ENCODE measurements at regions not wholly inside any gene's neighbourhood (a gene's known extent, or its start where the extent isn't known, plus 50 kb on each side); places are given as distances from the start of the nearest gene placed in this dataset.

GRCh38 chr6:25006075-25006474 is 70.3 kb upstream of the RIPOR2 start:
- no peak overlapping the region for H3K4me3 ChIP-seq (ENCODE audit: low read depth, low read length)
- DNase-seq (ENCODE audit: low read depth) = no peak
- no peak for TF ChIP-seq CTCF (conservative IDR thresholded peaks at IDR 0.05; ENCODE audit: low read depth, low read length)

- peak; percentile 73 for DNase-seq (ENCODE audit: low read depth)
- no peak for TF ChIP-seq CTCF (conservative IDR thresholded peaks at IDR 0.05; ENCODE audit: low read depth, low read length)
- H3K4me3 ChIP-seq (ENCODE audit: low read depth, low read length) = no peak overlapping the region
Measured at GRCh38 chr6:25006565-25007001, 70.8 kb upstream of the RIPOR2 start.

GRCh38 chr6:25007269-25007699 is 71.5 kb upstream of the RIPOR2 start:
- no peak for TF ChIP-seq CTCF (conservative IDR thresholded peaks at IDR 0.05; ENCODE audit: low read depth, low read length)
- no peak for DNase-seq (ENCODE audit: low read depth)
- H3K4me3 ChIP-seq (ENCODE audit: low read depth, low read length) = no peak overlapping the region

GRCh38 chr6:25008707-25009392 is 73.1 kb upstream of the RIPOR2 start:
- no peak overlapping the region for H3K4me3 ChIP-seq (ENCODE audit: low read depth, low read length)
- no peak for TF ChIP-seq CTCF (conservative IDR thresholded peaks at IDR 0.05; ENCODE audit: low read depth, low read length)
- DNase-seq (ENCODE audit: low read depth) = no peak

- no peak overlapping the region for H3K4me3 ChIP-seq (ENCODE audit: low read depth, low read length)
- no peak for TF ChIP-seq CTCF (conservative IDR thresholded peaks at IDR 0.05; ENCODE audit: low read depth, low read length)
- no peak for DNase-seq (ENCODE audit: low read depth)
Measured at GRCh38 chr6:25009393-25009710, 73.6 kb upstream of the RIPOR2 start.

- DNase-seq (ENCODE audit: low read depth) = peak; percentile 46
Measured at GRCh38 chr6:25010176-25010575, 74.4 kb upstream of the RIPOR2 start.

More at GRCh38 chr6:25010176-25010575, 74.4 kb upstream of the RIPOR2 start:
- no peak for TF ChIP-seq CTCF (conservative IDR thresholded peaks at IDR 0.05; ENCODE audit: low read depth, low read length)
- no peak overlapping the region for H3K4me3 ChIP-seq (ENCODE audit: low read depth, low read length)

Measured in choroid plexus epithelial cell (primary cell).